Liver (tissue), 3 donors: ENCODE measurements at regions not wholly inside any gene's neighbourhood (a gene's known extent, or its start where the extent isn't known, plus 50 kb on each side); places are given as distances from the start of the nearest gene placed in this dataset.

Experiments used
- ATF3 ChIP-seq: IDR thresholded peaks from 2 replicates; pipeline ENCODE4 v1.6.1; 2016; ENCODE audit warnings: antibody characterized with exemption
- CTCF ChIP-seq: fragments of 150-350 bp; IDR thresholded peaks from 2 replicates; pipeline ENCODE4 v1.5.1; 2017; ENCODE audit warnings: improper control_type of control experiment, low read depth, low read length; ENCODE audit not compliant: missing input control
- GABPA ChIP-seq, 2 donors: IDR thresholded peaks in 1 of 2; conservative IDR thresholded peaks in 1 of 2; 2 replicates each; pipeline ENCODE4 v1.6.1; 2016; ENCODE audit warnings: antibody characterized with exemption in 2 of 2, mild to moderate bottlenecking in 1 of 2, moderate library complexity in 1 of 2
- MAX ChIP-seq: IDR thresholded peaks from 2 replicates; pipeline ENCODE4 v1.6.1; 2016; ENCODE audit warnings: antibody characterized with exemption
- NR2F2 ChIP-seq: IDR thresholded peaks from 2 replicates; pipeline ENCODE4 v1.6.1; 2016; ENCODE audit warnings: antibody characterized with exemption
- RAD21 ChIP-seq, 2 donors: IDR thresholded peaks; 2 replicates each; pipeline ENCODE4 v1.6.1; 2016; ENCODE audit warnings: antibody characterized with exemption in 2 of 2, mild to moderate bottlenecking in 2 of 2
- REST ChIP-seq: IDR thresholded peaks from 2 replicates; pipeline ENCODE4 v1.6.1; 2016; ENCODE audit warnings: antibody characterized with exemption, mild to moderate bottlenecking
- SP1 ChIP-seq: IDR thresholded peaks from 2 replicates; pipeline ENCODE4 v1.6.1; 2018; ENCODE audit warnings: antibody characterized with exemption, mild to moderate bottlenecking
- TAF1 ChIP-seq: conservative IDR thresholded peaks from 2 replicates; pipeline ENCODE4 v1.6.1; 2016; ENCODE audit warnings: antibody characterized with exemption, mild to moderate bottlenecking
- YY1 ChIP-seq: IDR thresholded peaks from 2 replicates; pipeline ENCODE4 v1.6.1; 2016; ENCODE audit warnings: antibody characterized with exemption, mild to moderate bottlenecking
- donor health status: healthy.
- donor health status: healthy.

GRCh38 chr15:36469311-36469966, 110.0 kb upstream of the CDIN1 start:
- TF ChIP-seq CTCF (no peak), SP1 (no peak), ATF3 (no peak), REST (no peak), RAD21 (IDR thresholded peaks at IDR 0.05) (no peak), GABPA (IDR thresholded peaks at IDR 0.05 in 1 of 2, conservative IDR thresholded peaks at IDR 0.05 in 1 of 2) (no peak), YY1 (no peak), TAF1 (no peak), MAX (no peak), NR2F2 (no peak)
